WTC11 (cell line): ENCODE measurements at regions not wholly inside any gene's neighbourhood (a gene's known extent, or its start where the extent isn't known, plus 50 kb on each side); places are given as distances from the start of the nearest gene placed in this dataset.

Source experiments
- ATAC-seq: fragments of 200-7000 bp; cut with Tn5 transposase; 2 replicates; pipeline ENCODE4 v1.10.0; 2021; ENCODE audit warnings: mild to moderate bottlenecking, moderate library complexity
- CTCF ChIA-PET: fragments of 300-600 bp; sonication (Branson Sonifier 250); formaldehyde crosslinking; loops from one replicate; lab custom pipeline; 2021; ENCODE audit warnings: antibody characterized with exemption; lab: Charles Lee
- POLR2A ChIA-PET: fragments of 350-600 bp; sonication (Branson Sonifier 250); formaldehyde crosslinking; loops from one replicate; lab custom pipeline; 2021; ENCODE audit warnings: antibody characterized with exemption; lab: Charles Lee
- DNase-seq: peaks from one replicate; pipeline ENCODE4 v3.0.0; 2021; ENCODE audit warnings: low spot score
- H3K27ac Mint-ChIP-seq: 2 replicates; pipeline ENCODE4 v1.8.0; 2021; ENCODE audit warnings: mixed read lengths
- H3K27me3 Mint-ChIP-seq: 2 replicates; pipeline ENCODE4 v1.8.0; 2021; ENCODE audit warnings: low read depth, mild to moderate bottlenecking, moderate library complexity, mixed read lengths
- H3K36me3 Mint-ChIP-seq: 2 replicates; pipeline ENCODE4 v1.8.0; 2021; ENCODE audit warnings: mixed read lengths
- H3K4me1 Mint-ChIP-seq: 2 replicates; pipeline ENCODE4 v1.8.0; 2022; ENCODE audit warnings: mixed read lengths
- H3K4me3 Mint-ChIP-seq: 2 replicates; pipeline ENCODE4 v1.8.0; 2021; ENCODE audit warnings: mild to moderate bottlenecking, moderate library complexity, mixed read lengths
- H3K9me3 Mint-ChIP-seq: 2 replicates; pipeline ENCODE4 v1.8.0; 2021; ENCODE audit warnings: mixed read lengths
- ARID4B ChIP-seq: sonication (generic); formaldehyde crosslinking; IDR thresholded peaks from 2 replicates; pipeline ENCODE4 v1.8.0; 2023; ENCODE audit warnings: missing genetic modification reagents, mild to moderate bottlenecking, borderline replicate concordance
- ATF6 ChIP-seq: sonication (generic); formaldehyde crosslinking; IDR thresholded peaks from 2 replicates; pipeline ENCODE4 v1.8.1; 2023; ENCODE audit warnings: mild to moderate bottlenecking, missing genetic modification reagents
- ELF4 ChIP-seq: sonication (generic); formaldehyde crosslinking; IDR thresholded peaks from 2 replicates; pipeline ENCODE4 v1.8.1; 2022; ENCODE audit warnings: low read depth, mild to moderate bottlenecking, moderate library complexity, missing genetic modification reagents
- ERG ChIP-seq: fragments of 250-450 bp; sonication (Bioruptor Pico); IDR thresholded peaks from 2 replicates; pipeline ENCODE4 v1.8.0; 2021; ENCODE audit warnings: mild to moderate bottlenecking
- ETV6 ChIP-seq: sonication (generic); formaldehyde crosslinking; IDR thresholded peaks from 2 replicates; pipeline ENCODE4 v1.8.1; 2022; ENCODE audit warnings: mild to moderate bottlenecking, missing genetic modification reagents
- FOXK1 ChIP-seq: sonication (generic); formaldehyde crosslinking; IDR thresholded peaks from 2 replicates; pipeline ENCODE4 v1.8.0; 2022; ENCODE audit warnings: mild to moderate bottlenecking, moderate library complexity, missing genetic modification reagents
- FOXP4 ChIP-seq: sonication (generic); formaldehyde crosslinking; IDR thresholded peaks from 2 replicates; pipeline ENCODE4 v1.8.0; 2022; ENCODE audit warnings: mild to moderate bottlenecking, missing genetic modification reagents
- GTF2I ChIP-seq: fragments of 250-450 bp; sonication (Bioruptor Pico); conservative IDR thresholded peaks from 2 replicates; pipeline ENCODE4 v1.4.0; 2021; ENCODE audit warnings: mild to moderate bottlenecking
- IRF1 ChIP-seq: sonication (generic); formaldehyde crosslinking; IDR thresholded peaks from 2 replicates; pipeline ENCODE4 v1.8.0; 2023; ENCODE audit warnings: missing genetic modification reagents
- IRF2 ChIP-seq: sonication (generic); formaldehyde crosslinking; IDR thresholded peaks from 2 replicates; pipeline ENCODE4 v1.8.0; 2022; ENCODE audit warnings: low read depth, missing genetic modification reagents, borderline replicate concordance
- MAX ChIP-seq: sonication (generic); formaldehyde crosslinking; IDR thresholded peaks from 2 replicates; pipeline ENCODE4 v1.8.0; 2022; ENCODE audit warnings: mild to moderate bottlenecking, missing genetic modification reagents
- MYBL2 ChIP-seq: sonication (generic); formaldehyde crosslinking; IDR thresholded peaks from 2 replicates; pipeline ENCODE4 v1.8.1; 2023; ENCODE audit warnings: mild to moderate bottlenecking, moderate library complexity, missing genetic modification reagents
- NR1H2 ChIP-seq: sonication (generic); formaldehyde crosslinking; IDR thresholded peaks from 2 replicates; pipeline ENCODE4 v1.9.0; 2021; ENCODE audit warnings: mild to moderate bottlenecking, moderate library complexity, missing genetic modification reagents
- OVOL2 ChIP-seq: fragments of 250-450 bp; sonication (Bioruptor Pico); IDR thresholded peaks from 2 replicates; pipeline ENCODE4 v1.9.0; 2021; ENCODE audit warnings: mild to moderate bottlenecking, borderline replicate concordance
- SMAD3 ChIP-seq: sonication (generic); formaldehyde crosslinking; IDR thresholded peaks from 2 replicates; pipeline ENCODE4 v1.8.0; 2022; ENCODE audit warnings: missing genetic modification reagents, mild to moderate bottlenecking, borderline replicate concordance
- TCF7 ChIP-seq: sonication (generic); formaldehyde crosslinking; IDR thresholded peaks from 2 replicates; pipeline ENCODE4 v1.8.0; 2022; ENCODE audit warnings: mild to moderate bottlenecking, low read depth, missing genetic modification reagents, moderate library complexity
- TEAD4 ChIP-seq: sonication (generic); formaldehyde crosslinking; IDR thresholded peaks from 2 replicates; pipeline ENCODE4 v1.8.0; 2022; ENCODE audit warnings: mild to moderate bottlenecking, missing genetic modification reagents
- ZBTB43 ChIP-seq: sonication (generic); formaldehyde crosslinking; IDR thresholded peaks from 2 replicates; pipeline ENCODE4 v1.8.1; 2023; ENCODE audit warnings: mild to moderate bottlenecking, missing genetic modification reagents
- ZNF121 ChIP-seq: sonication (generic); formaldehyde crosslinking; IDR thresholded peaks from 2 replicates; pipeline ENCODE4 v1.8.0; 2023; ENCODE audit warnings: missing genetic modification reagents
- ZNF281 ChIP-seq: sonication (generic); formaldehyde crosslinking; IDR thresholded peaks from 2 replicates; pipeline ENCODE4 v1.8.0; 2023; ENCODE audit warnings: mild to moderate bottlenecking, missing genetic modification reagents
- ZNF317 ChIP-seq: sonication (generic); formaldehyde crosslinking; IDR thresholded peaks from 2 replicates; pipeline ENCODE4 v1.8.1; 2023; ENCODE audit warnings: low read depth, mild to moderate bottlenecking, moderate library complexity, missing genetic modification reagents, borderline replicate concordance
- ZNF423 ChIP-seq: fragments of 250-450 bp; sonication (Bioruptor Pico); IDR thresholded peaks from 2 replicates; pipeline ENCODE4 v2.1.2; 2022; ENCODE audit warnings: mild to moderate bottlenecking, moderate library complexity

GRCh38 chr2:144690771-144691170, 170.9 kb upstream of the ZEB2 start (continued):
- TF ChIP-seq ATF6 (CRISPR knock-in tag): no peak
- TF ChIP-seq SMAD3 (CRISPR knock-in tag): no peak
- no peak for TF ChIP-seq ZNF281 (CRISPR knock-in tag)
- TF ChIP-seq ZNF423 (CRISPR knock-in tag): no peak
- TF ChIP-seq IRF1 (CRISPR knock-in tag): no peak
- TF ChIP-seq ELF4 (CRISPR knock-in tag): no peak
- no peak for TF ChIP-seq MAX
- no peak for TF ChIP-seq OVOL2 (CRISPR knock-in tag)
- TF ChIP-seq ETV6 (CRISPR knock-in tag): no peak
- TF ChIP-seq, all 79 proteins: peak for 0

- Mint-ChIP-seq H3K27me3 (no peaks in the 10 kb centered on the region), H3K9me3 (no peaks in the 10 kb centered on the region), H3K4me1 (peaks cover 11% of the 10 kb centered on the region), H3K27ac (no peak overlapping the region), H3K36me3 (no peaks in the 10 kb centered on the region), H3K4me3 (no peak overlapping the region)
- DNase-seq (no peak), ATAC-seq (no peak)
- ChIA-PET POLR2A (no interaction called here), CTCF (no interaction called here)
- TF ChIP-seq ARID4B (no peak), MYBL2 (CRISPR knock-in tag) (no peak), GTF2I (CRISPR knock-in tag) (no peak), FOXP4 (no peak), ZBTB43 (CRISPR knock-in tag) (no peak), NR1H2 (CRISPR knock-in tag) (no peak), ZNF121 (CRISPR knock-in tag) (no peak), ZNF423 (CRISPR knock-in tag) (no peak), TCF7 (CRISPR knock-in tag) (no peak), IRF2 (CRISPR knock-in tag) (no peak), FOXK1 (CRISPR knock-in tag) (no peak), ERG (no peak), ZNF317 (CRISPR knock-in tag) (no peak), TEAD4 (CRISPR knock-in tag) (no peak)
Measured at GRCh38 chr2:144686518-144687215, 166.7 kb upstream of the ZEB2 start.
